Fibroblast of pulmonary artery (primary cell): ENCODE measurements at regions not wholly inside any gene's neighbourhood (a gene's known extent, or its start where the extent isn't known, plus 50 kb on each side); places are given as distances from the start of the nearest gene placed in this dataset.

Experiments used
- DNase-seq: peaks from one replicate; pipeline ENCODE4 v3.0.0-alpha.2; 2010; ENCODE audit warnings: low read depth
- H3K4me3 ChIP-seq: replicated peaks from 2 replicates; pipeline ENCODE4 v1.5.1; 2011; ENCODE audit warnings: low read depth, mild to moderate bottlenecking, control low read depth, low read length, moderate library complexity
- CTCF ChIP-seq: IDR thresholded peaks from 2 replicates; pipeline ENCODE4 v1.5.1; 2011; ENCODE audit warnings: mild to moderate bottlenecking, control low read depth, low read length, inconsistent platforms; ENCODE audit errors: missing control alignments

- DNase-seq, result peak; percentile 35
- H3K4me3 ChIP-seq, result no peak overlapping the region
- no peak for TF ChIP-seq CTCF
Measured at GRCh38 chr13:37207691-37208451, 102.4 kb upstream of the CSNK1A1L start.

- DNase-seq, result no peak
- TF ChIP-seq CTCF, result no peak
Measured at GRCh38 chr13:37202264-37202663, 96.8 kb upstream of the CSNK1A1L start.

GRCh38 chr13:37201081-37201480 is 95.6 kb upstream of the CSNK1A1L start:
- DNase-seq, result no peak
- no peak overlapping the region for H3K4me3 ChIP-seq
- no peak for TF ChIP-seq CTCF

More at GRCh38 chr13:37202264-37202663, 96.8 kb upstream of the CSNK1A1L start:
- H3K4me3 ChIP-seq, result no peak overlapping the region

GRCh38 chr13:37198629-37199028 is 93.2 kb upstream of the CSNK1A1L start:
- TF ChIP-seq CTCF, result no peak
- H3K4me3 ChIP-seq, result no peak overlapping the region
- DNase-seq, result no peak

GRCh38 chr13:37195621-37196020 is 90.2 kb upstream of the CSNK1A1L start:
- H3K4me3 ChIP-seq, result no peak overlapping the region
- TF ChIP-seq CTCF, result no peak
- DNase-seq, result no peak

GRCh38 chr13:37194428-37194861 is 89.0 kb upstream of the CSNK1A1L start:
- no peak overlapping the region for H3K4me3 ChIP-seq
- DNase-seq, result peak; percentile 84
- no peak for TF ChIP-seq CTCF

GRCh38 chr13:37192956-37193355 is 87.5 kb upstream of the CSNK1A1L start:
- no peak for TF ChIP-seq CTCF
- DNase-seq, result peak; percentile 18
- no peak overlapping the region for H3K4me3 ChIP-seq
